Bronchial epithelial cell (primary cell): ENCODE measurements at regions not wholly inside any gene's neighbourhood (a gene's known extent, or its start where the extent isn't known, plus 50 kb on each side); places are given as distances from the start of the nearest gene placed in this dataset.

ENCODE experiments used
- DNase-seq: peaks from one replicate; pipeline ENCODE4 v3.0.0-alpha.2; 2010; ENCODE audit warnings: low read depth
- FAIRE-seq: peaks from 2 replicates; lab custom pipeline; 2011; peaks lifted over from hg19 to GRCh38; lab: Jason Lieb, UNC
- H3K27me3 ChIP-seq: 2 replicates; pipeline ENCODE4 v1.5.1; 2011; ENCODE audit warnings: low read length; ENCODE audit not compliant: control insufficient read depth, insufficient read depth
- H3K36me3 ChIP-seq: 2 replicates; pipeline ENCODE4 v1.5.1; 2011; ENCODE audit warnings: low read length; ENCODE audit not compliant: control insufficient read depth, insufficient read depth
- H3K4me3 ChIP-seq: 2 replicates; pipeline ENCODE4 v1.5.1; 2011; ENCODE audit warnings: mild to moderate bottlenecking, low read depth, low read length, control low read depth
- CTCF ChIP-seq: IDR thresholded peaks from 2 replicates; pipeline ENCODE4 v1.5.1; 2011; ENCODE audit warnings: mild to moderate bottlenecking, moderate library complexity, low read length, control low read depth, inconsistent platforms; ENCODE audit not compliant: insufficient read depth, severe bottlenecking

- TF ChIP-seq CTCF, result no peak
- Histone ChIP-seq H3K27me3 (no peaks in the 10 kb centered on the region), H3K36me3 (no peaks in the 10 kb centered on the region), H3K4me3 (no peak overlapping the region)
- DNase-seq (no peak), FAIRE-seq (no peak)
Observed at GRCh38 chr7:35355911-35356310, 102.0 kb upstream of the TBX20 start.

- no peak for DNase-seq
- Histone ChIP-seq H3K4me3 (no peak overlapping the region), H3K36me3 (no peaks in the 10 kb centered on the region), H3K27me3 (no peaks in the 10 kb centered on the region)
- FAIRE-seq, result no peak
- no peak for TF ChIP-seq CTCF
Observed at GRCh38 chr7:35355199-35355598, 101.3 kb upstream of the TBX20 start.

- no peak for DNase-seq
- H3K4me3 ChIP-seq, result no peak overlapping the region
- no peaks in the 10 kb centered on the region for H3K36me3 ChIP-seq
- no peaks in the 10 kb centered on the region for H3K27me3 ChIP-seq
- TF ChIP-seq CTCF, result no peak
- no peak for FAIRE-seq
Observed at GRCh38 chr7:35353481-35353880, 99.6 kb upstream of the TBX20 start.

- no peaks in the 10 kb centered on the region for H3K27me3 ChIP-seq
- TF ChIP-seq CTCF, result no peak
- DNase-seq (no peak), FAIRE-seq (peak; percentile 66)
- no peak overlapping the region for H3K4me3 ChIP-seq
- no peaks in the 10 kb centered on the region for H3K36me3 ChIP-seq
Observed at GRCh38 chr7:35351466-35351865, 97.6 kb upstream of the TBX20 start.

- FAIRE-seq, result no peak
- DNase-seq, result no peak
Observed at GRCh38 chr7:35348611-35349400, 94.9 kb upstream of the TBX20 start.

More at GRCh38 chr7:35348611-35349400, 94.9 kb upstream of the TBX20 start:
- no peak for TF ChIP-seq CTCF
- no peaks in the 10 kb centered on the region for H3K27me3 ChIP-seq
- H3K4me3 ChIP-seq, result no peak overlapping the region
- H3K36me3 ChIP-seq, result no peaks in the 10 kb centered on the region
